ENCODE measurements at regions not wholly inside any gene's neighbourhood (a gene's known extent, or its start where the extent isn't known, plus 50 kb on each side); places are given as distances from the start of the nearest gene placed in this dataset.

- Histone ChIP-seq H3K4me1 (ENCODE audit: insufficient read depth, low read length) (no peaks in the 10 kb centered on the region), H3K27me3 (ENCODE audit: control insufficient read depth in 1 of 2, insufficient read depth in 2 of 2, low read length in 2 of 2) (no peaks in the 10 kb centered on the region), H2AFZ (ENCODE audit: low read length) (no peak overlapping the region), H3K36me3 (replicated peaks in 1 of 2; ENCODE audit: control insufficient read depth in 1 of 2, insufficient read depth in 2 of 2, low read length in 2 of 2) (no peaks in the 10 kb centered on the region), H3K79me2 (ENCODE audit: insufficient read depth, low read length) (no peaks in the 10 kb centered on the region), H3K4me2 (ENCODE audit: low read depth, low read length) (no peak overlapping the region), H3K9me3 (ENCODE audit: low read length) (no peaks in the 10 kb centered on the region), H3K4me3 (replicated peaks in 1 of 3; ENCODE audit: insufficient read depth in 1 of 3, low read depth in 2 of 3, low read length in 3 of 3) (no peak overlapping the region), H3K27ac (ENCODE audit: extremely low read length, insufficient read depth, low read length) (no peak overlapping the region), H4K20me1 (ENCODE audit: insufficient read depth, low read length) (no peaks in the 10 kb centered on the region), H3K9ac (ENCODE audit: insufficient read depth, low read depth, low read length) (no peak overlapping the region)
- ChIA-PET CTCF (ENCODE audit: low intra/inter-chr PET ratio, low total read pairs) (no interaction called here), POLR2A (no interaction called here)
- no TSS peak for BruUV-seq (replicated peaks)
- no peak for DNase-seq (ENCODE audit: low spot score)
- TF ChIP-seq SYNCRIP (IDR thresholded peaks at IDR 0.05; ENCODE audit: insufficient read depth, low read depth, low read length) = no peak
- in situ Hi-C loops (cut with HindIII; ENCODE audit: extremely low pct_ligation_motif_present, low pct_unique_long_range_greater_than_20kb) (no loop called here), intact Hi-C loops (cut with micrococcal nuclease; ENCODE audit: unreplicated experiment) (no loop called here)
- FAIRE-seq = no peak
- ATAC-seq = no peak
These were observed 1079.9 kb upstream of the LRRTM3 start for GRCh38 chr10:65845916-65846315.

DNA sequence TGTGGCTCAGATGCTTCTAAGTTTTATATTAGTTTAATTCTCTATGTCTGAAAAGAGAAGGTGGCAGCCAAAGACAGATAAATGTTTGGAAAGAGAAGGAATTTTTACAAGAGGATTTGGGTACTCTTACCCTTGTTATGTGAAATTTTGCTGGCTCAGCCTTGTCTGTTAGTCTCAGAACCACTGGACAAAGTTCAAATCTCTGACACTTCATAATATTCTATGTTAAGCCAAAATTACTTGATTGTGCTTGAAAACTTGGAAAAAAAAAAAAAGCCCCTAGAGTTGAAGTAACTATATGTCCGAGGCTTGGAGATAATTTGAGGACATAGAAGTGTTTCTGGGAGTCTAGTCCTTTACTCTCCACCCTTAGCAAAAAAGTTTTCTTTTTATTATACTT, 1079.3 kb upstream of the LRRTM3 start:
- Histone ChIP-seq H2AFZ (ENCODE audit: low read length) (no peak overlapping the region), H3K27ac (ENCODE audit: extremely low read length, insufficient read depth, low read length) (no peak overlapping the region), H3K4me3 (replicated peaks in 1 of 3; ENCODE audit: insufficient read depth in 1 of 3, low read depth in 2 of 3, low read length in 3 of 3) (no peak overlapping the region), H3K79me2 (ENCODE audit: insufficient read depth, low read length) (no peaks in the 10 kb centered on the region), H3K4me2 (ENCODE audit: low read depth, low read length) (no peak overlapping the region), H3K36me3 (replicated peaks in 1 of 2; ENCODE audit: control insufficient read depth in 1 of 2, insufficient read depth in 2 of 2, low read length in 2 of 2) (no peaks in the 10 kb centered on the region), H3K4me1 (ENCODE audit: insufficient read depth, low read length) (no peaks in the 10 kb centered on the region), H3K9me3 (ENCODE audit: low read length) (no peaks in the 10 kb centered on the region), H3K9ac (ENCODE audit: insufficient read depth, low read depth, low read length) (no peak overlapping the region), H3K27me3 (ENCODE audit: control insufficient read depth in 1 of 2, insufficient read depth in 2 of 2, low read length in 2 of 2) (no peaks in the 10 kb centered on the region), H4K20me1 (ENCODE audit: insufficient read depth, low read length) (no peaks in the 10 kb centered on the region)
- DNase-seq (ENCODE audit: low spot score) (no peak), ATAC-seq (no peak), FAIRE-seq (no peak)
- intact Hi-C loops (cut with micrococcal nuclease; ENCODE audit: unreplicated experiment) (no loop called here), in situ Hi-C loops (cut with HindIII; ENCODE audit: extremely low pct_ligation_motif_present, low pct_unique_long_range_greater_than_20kb) (no loop called here)
- no TSS peak for BruUV-seq (replicated peaks)
- ChIA-PET CTCF (ENCODE audit: low intra/inter-chr PET ratio, low total read pairs) (no interaction called here), POLR2A (no interaction called here)
- TF ChIP-seq ZNF83 (CRISPR knock-in tag; IDR thresholded peaks at IDR 0.05; ENCODE audit: borderline replicate concordance) = no peak
- TF ChIP-seq KDM5B (CRISPR knock-in tag; IDR thresholded peaks at IDR 0.05; ENCODE audit: borderline replicate concordance) = no peak
- TF ChIP-seq NKX3-1 (CRISPR knock-in tag; IDR thresholded peaks at IDR 0.05) = no peak
- no peak for TF ChIP-seq HES4 (CRISPR knock-in tag; IDR thresholded peaks at IDR 0.05; ENCODE audit: borderline replicate concordance)
- no peak for TF ChIP-seq SIX1 (CRISPR knock-in tag; IDR thresholded peaks at IDR 0.05; ENCODE audit: borderline replicate concordance)
- TF ChIP-seq GTF2F1 (IDR thresholded peaks at IDR 0.05; ENCODE audit: low read length) = no peak
- TF ChIP-seq GABPB1 (CRISPR knock-in tag; IDR thresholded peaks at IDR 0.05) = no peak
- no peak for TF ChIP-seq CBFB (CRISPR knock-in tag; IDR thresholded peaks at IDR 0.05)
- no peak for TF ChIP-seq NCOA5 (CRISPR knock-in tag; IDR thresholded peaks at IDR 0.05)
- TF ChIP-seq, protein P1, sequence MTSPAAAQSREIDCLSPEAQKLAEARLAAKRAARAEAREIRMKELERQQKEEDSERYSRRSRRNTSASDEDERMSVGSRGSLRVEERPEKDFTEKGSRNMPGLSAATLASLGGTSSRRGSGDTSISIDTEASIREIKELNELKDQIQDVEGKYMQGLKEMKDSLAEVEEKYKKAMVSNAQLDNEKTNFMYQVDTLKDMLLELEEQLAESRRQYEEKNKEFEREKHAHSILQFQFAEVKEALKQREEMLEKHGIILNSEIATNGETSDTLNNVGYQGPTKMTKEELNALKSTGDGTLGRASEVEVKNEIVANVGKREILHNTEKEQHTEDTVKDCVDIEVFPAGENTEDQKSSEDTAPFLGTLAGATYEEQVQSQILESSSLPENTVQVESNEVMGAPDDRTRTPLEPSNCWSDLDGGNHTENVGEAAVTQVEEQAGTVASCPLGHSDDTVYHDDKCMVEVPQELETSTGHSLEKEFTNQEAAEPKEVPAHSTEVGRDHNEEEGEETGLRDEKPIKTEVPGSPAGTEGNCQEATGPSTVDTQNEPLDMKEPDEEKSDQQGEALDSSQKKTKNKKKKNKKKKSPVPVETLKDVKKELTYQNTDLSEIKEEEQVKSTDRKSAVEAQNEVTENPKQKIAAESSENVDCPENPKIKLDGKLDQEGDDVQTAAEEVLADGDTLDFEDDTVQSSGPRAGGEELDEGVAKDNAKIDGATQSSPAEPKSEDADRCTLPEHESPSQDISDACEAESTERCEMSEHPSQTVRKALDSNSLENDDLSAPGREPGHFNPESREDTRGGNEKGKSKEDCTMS (CRISPR knock-in tag; conservative IDR thresholded peaks at IDR 0.05) = no peak
- no peak for TF ChIP-seq EHMT2 (IDR thresholded peaks at IDR 0.05; ENCODE audit: borderline replicate concordance, low read depth, low read length)
- TF ChIP-seq RARA (CRISPR knock-in tag; IDR thresholded peaks at IDR 0.05) = no peak
- no peak for TF ChIP-seq SP5 (CRISPR knock-in tag; IDR thresholded peaks at IDR 0.05; ENCODE audit: borderline replicate concordance, low read depth)
- no peak for TF ChIP-seq SALL2 (CRISPR knock-in tag; IDR thresholded peaks at IDR 0.05)
- TF ChIP-seq EP300 (IDR thresholded peaks at IDR 0.05; ENCODE audit: low read depth in 2 of 2, low read length in 2 of 2) = no peak
- TF ChIP-seq EP300 (CRISPR knock-in tag; IDR thresholded peaks at IDR 0.05; ENCODE audit: borderline replicate concordance) = no peak
- TF ChIP-seq ZNF678 (CRISPR knock-in tag; IDR thresholded peaks at IDR 0.05) = no peak
- no peak for TF ChIP-seq SIN3A (IDR thresholded peaks at IDR 0.05; ENCODE audit: borderline replicate concordance, low read depth, low read length)
- no peak for TF ChIP-seq ATRX (CRISPR knock-in tag; IDR thresholded peaks at IDR 0.05; ENCODE audit: borderline replicate concordance)
- TF ChIP-seq MATR3 (CRISPR knock-in tag; IDR thresholded peaks at IDR 0.05) = no peak
- WGBS (ENCODE audit: low lambda C conversion rate) = 5% methylated on average over 1 of the region's 1 CpG

Data from HepG2 (cell line).